Mammary epithelial cell (primary cell): ENCODE measurements at regions not wholly inside any gene's neighbourhood (a gene's known extent, or its start where the extent isn't known, plus 50 kb on each side); places are given as distances from the start of the nearest gene placed in this dataset.
"Not testable (repeated sequence)": the region's sequence is repeated elsewhere in the genome, so short reads cannot be mapped to it uniquely, and the experiment has no call there.

ENCODE experiments used
- CTCF ChIP-seq, 2 donors: IDR thresholded peaks in 1 of 2; conservative IDR thresholded peaks in 1 of 2; 2 replicates each; pipeline ENCODE4 v1.5.1; 2011 to 2012; ENCODE audit warnings: inconsistent platforms in 2 of 2, low read length in 2 of 2, mild to moderate bottlenecking in 2 of 2, control low read depth in 1 of 2, low read depth in 1 of 2; ENCODE audit not compliant: insufficient read depth in 1 of 2; ENCODE audit errors: extremely low read depth in 1 of 2
- EZH2 ChIP-seq: IDR thresholded peaks from 2 replicates; pipeline ENCODE4 v1.6.1; 2012; ENCODE audit warnings: low read length, inconsistent platforms, borderline replicate concordance

DNA sequence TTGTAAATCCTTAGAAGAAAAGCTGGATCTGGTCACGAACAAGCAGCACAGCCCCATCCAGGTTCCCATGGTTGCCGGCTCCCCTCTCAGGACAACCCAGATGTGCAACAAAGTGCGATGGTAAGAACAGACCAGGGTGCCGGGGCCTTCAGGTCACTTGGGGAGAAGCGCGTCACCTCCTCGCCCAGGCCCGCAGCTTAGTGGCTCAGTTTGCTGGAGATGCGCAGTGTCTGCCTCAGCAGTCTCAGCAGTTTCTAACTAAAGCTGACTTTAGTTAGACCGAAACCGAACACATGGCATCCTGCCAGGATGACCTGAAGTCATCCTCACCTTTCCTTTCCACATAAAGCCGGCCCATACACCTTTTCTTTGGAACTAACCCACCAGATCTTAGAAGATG lies 131.4 kb downstream of the LAT start:
- TF ChIP-seq EZH2; CTCF (conservative IDR thresholded peaks at IDR 0.05 in 1 of 2, IDR thresholded peaks at IDR 0.05 in 1 of 2; ENCODE audit: extremely low read depth in 1 of 2, insufficient read depth in 1 of 2, low read depth in 1 of 2, low read length in 2 of 2): not testable (repeated sequence)
